ENCODE measurements at regions not wholly inside any gene's neighbourhood (a gene's known extent, or its start where the extent isn't known, plus 50 kb on each side); places are given as distances from the start of the nearest gene placed in this dataset.

- TF ChIP-seq EZH2 (IDR thresholded peaks at IDR 0.05; ENCODE audit: insufficient read depth, low read length), result no peak
- TF ChIP-seq CTCF (IDR thresholded peaks at IDR 0.05; ENCODE audit: insufficient read depth, low read depth, low read length), result no peak
Observed at GRCh38 chrX:20454117-20454516, 187.4 kb upstream of the RPS6KA3 start.

Measured in astrocyte (in vitro differentiated cells and primary cell).